ENCODE measurements at regions not wholly inside any gene's neighbourhood (a gene's known extent, or its start where the extent isn't known, plus 50 kb on each side); places are given as distances from the start of the nearest gene placed in this dataset.

GRCh38 chr2:185663811-185664210 lies 74.8 kb upstream of the FSIP2 start:
- H3K9me1 ChIP-seq (ENCODE audit: control insufficient read depth, insufficient read depth, low read length), result no peaks in the 10 kb centered on the region
- ChIA-PET CTCF (ENCODE audit: low intra/inter-chr PET ratio) (no interaction called here), POLR2A (no interaction called here)
- H2AFZ ChIP-seq (ENCODE audit: low read depth, low read length), result no peak overlapping the region
- no peak for FAIRE-seq
- peaks cover 1% of the 10 kb centered on the region; the same call in 1 of the 2 replicates for H3K9me3 ChIP-seq (replicated peaks; ENCODE audit: control insufficient read depth, insufficient read depth, low read depth, low read length)
- no peaks in the 10 kb centered on the region for H3K79me2 ChIP-seq (ENCODE audit: control insufficient read depth, insufficient read depth, low read length)
- no TSS peak for BruUV-seq (replicated peaks)
- no peaks in the 10 kb centered on the region for H4K20me1 ChIP-seq (replicated peaks; ENCODE audit: control insufficient read depth, insufficient read depth, low read length)
- H3K27me3 ChIP-seq (ENCODE audit: control insufficient read depth in 2 of 2, insufficient read depth in 2 of 2, low read length in 2 of 2), result no peaks in the 10 kb centered on the region
- no peak overlapping the region for H3K4me2 ChIP-seq (ENCODE audit: insufficient read depth, low read length)
- DNase-seq (ENCODE audit: extremely low read depth in 1 of 4, low spot score in 3 of 4), result no peak
- H3K27ac ChIP-seq (ENCODE audit: extremely low read depth, low read depth, low read length), result no peak overlapping the region
- no peak for TF ChIP-seq ZNF717 (CRISPR knock-in tag; IDR thresholded peaks at IDR 0.05)
- no peak for TF ChIP-seq RFX5 (IDR thresholded peaks at IDR 0.05; ENCODE audit: low read depth, low read length)
- TF ChIP-seq L3MBTL2 (IDR thresholded peaks at IDR 0.05), result no peak
- TF ChIP-seq MCM7 (IDR thresholded peaks at IDR 0.05), result no peak
- no peak for TF ChIP-seq ZNF143 (CRISPR knock-in tag; IDR thresholded peaks at IDR 0.05)
- TF ChIP-seq HMG20A (CRISPR knock-in tag; conservative IDR thresholded peaks at IDR 0.05), result no peak
- no peak for TF ChIP-seq MYBL2 (IDR thresholded peaks at IDR 0.05; ENCODE audit: low read depth)
- no peak for TF ChIP-seq MYBL2 (CRISPR knock-in tag; IDR thresholded peaks at IDR 0.05; ENCODE audit: borderline replicate concordance)
- no peak for TF ChIP-seq SFPQ (IDR thresholded peaks at IDR 0.05; ENCODE audit: low read depth, low read length)
- WGBS (ENCODE audit: insufficient coverage, low coverage, missing lambda C conversion rate), result 0% methylated on average over 1 of the region's 1 CpG
- intact Hi-C loops (cut with micrococcal nuclease), result no loop called here
- no peaks in the 10 kb centered on the region for H3K4me1 ChIP-seq (replicated peaks in 1 of 2; ENCODE audit: control insufficient read depth in 2 of 2, insufficient read depth in 2 of 2, low read length in 2 of 2)
- H3K36me3 ChIP-seq (ENCODE audit: control insufficient read depth, insufficient read depth, low read length), result no peaks in the 10 kb centered on the region
- no peak overlapping the region for H3K9ac ChIP-seq (ENCODE audit: insufficient read depth in 1 of 2, low read depth in 2 of 2, low read length in 2 of 2)
- no peak for ATAC-seq
- in situ Hi-C loops (cut with MboI), result no loop called here
- H3K4me3 ChIP-seq, result no peak overlapping the region
